Progenitor cell of endocrine pancreas (in vitro differentiated cells): ENCODE measurements at regions not wholly inside any gene's neighbourhood (a gene's known extent, or its start where the extent isn't known, plus 50 kb on each side); places are given as distances from the start of the nearest gene placed in this dataset.
"Not testable (repeated sequence)": the region's sequence is repeated elsewhere in the genome, so short reads cannot be mapped to it uniquely, and the experiment has no call there.

Experiments
- DNase-seq: peaks from one replicate; pipeline ENCODE4 v3.0.0; 2021; ENCODE audit warnings: low spot score; ENCODE audit not compliant: unreplicated experiment
- H3K27ac Mint-ChIP-seq: 2 replicates; pipeline ENCODE4 v1.8.0; 2021; ENCODE audit warnings: mild to moderate bottlenecking, moderate library complexity, mixed read lengths
- H3K27me3 Mint-ChIP-seq: 2 replicates; pipeline ENCODE4 v1.8.0; 2021; ENCODE audit warnings: mixed read lengths
- H3K36me3 Mint-ChIP-seq: 2 replicates; pipeline ENCODE4 v1.8.0; 2022; ENCODE audit warnings: mixed read lengths; ENCODE audit not compliant: insufficient read depth
- H3K4me1 Mint-ChIP-seq: 2 replicates; pipeline ENCODE4 v1.8.0; 2021; ENCODE audit warnings: low read depth, mixed read lengths
- H3K4me3 Mint-ChIP-seq: 2 replicates; pipeline ENCODE4 v1.8.0; 2021; ENCODE audit warnings: low read depth, mild to moderate bottlenecking, moderate library complexity, mixed read lengths
- H3K9me3 Mint-ChIP-seq: 2 replicates; pipeline ENCODE4 v1.8.0; 2021; ENCODE audit warnings: low read depth, mixed read lengths
- TF ChIP-seq, protein P1 (sequence below): fragments of 200-600 bp; sonication (generic); IDR thresholded peaks from one replicate; pipeline ENCODE4 v1.5.0; 2021; ENCODE audit warnings: antibody characterized with exemption, mild to moderate bottlenecking; ENCODE audit not compliant: unreplicated experiment

DNA sequence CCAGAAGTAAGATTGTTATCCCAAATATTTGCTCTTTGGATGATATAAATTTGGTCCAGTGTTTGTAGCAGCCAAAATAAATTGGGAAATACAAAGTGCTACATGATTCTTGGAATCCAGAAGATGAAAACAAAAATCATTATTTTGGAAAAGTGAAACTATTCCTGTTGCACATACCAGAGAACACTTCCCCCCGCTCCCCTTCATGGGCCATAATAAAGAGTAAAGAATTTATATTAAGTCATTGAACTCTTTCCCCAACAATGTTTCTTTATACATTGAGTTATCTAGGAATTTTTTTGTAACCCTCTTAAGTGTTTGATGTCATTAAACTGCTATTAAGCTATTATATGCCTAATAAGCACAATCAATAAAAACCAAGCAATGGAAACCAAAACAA lies 490.4 kb upstream of the HS3ST5 start:
- DNase-seq: no peak
- Mint-ChIP-seq H3K9me3 (no peaks in the 10 kb centered on the region), H3K36me3 (no peaks in the 10 kb centered on the region), H3K27ac (no peak overlapping the region), H3K4me3 (no peak overlapping the region), H3K27me3 (no peaks in the 10 kb centered on the region), H3K4me1 (peaks cover 6% of the 10 kb centered on the region)
- TF ChIP-seq, protein P1, sequence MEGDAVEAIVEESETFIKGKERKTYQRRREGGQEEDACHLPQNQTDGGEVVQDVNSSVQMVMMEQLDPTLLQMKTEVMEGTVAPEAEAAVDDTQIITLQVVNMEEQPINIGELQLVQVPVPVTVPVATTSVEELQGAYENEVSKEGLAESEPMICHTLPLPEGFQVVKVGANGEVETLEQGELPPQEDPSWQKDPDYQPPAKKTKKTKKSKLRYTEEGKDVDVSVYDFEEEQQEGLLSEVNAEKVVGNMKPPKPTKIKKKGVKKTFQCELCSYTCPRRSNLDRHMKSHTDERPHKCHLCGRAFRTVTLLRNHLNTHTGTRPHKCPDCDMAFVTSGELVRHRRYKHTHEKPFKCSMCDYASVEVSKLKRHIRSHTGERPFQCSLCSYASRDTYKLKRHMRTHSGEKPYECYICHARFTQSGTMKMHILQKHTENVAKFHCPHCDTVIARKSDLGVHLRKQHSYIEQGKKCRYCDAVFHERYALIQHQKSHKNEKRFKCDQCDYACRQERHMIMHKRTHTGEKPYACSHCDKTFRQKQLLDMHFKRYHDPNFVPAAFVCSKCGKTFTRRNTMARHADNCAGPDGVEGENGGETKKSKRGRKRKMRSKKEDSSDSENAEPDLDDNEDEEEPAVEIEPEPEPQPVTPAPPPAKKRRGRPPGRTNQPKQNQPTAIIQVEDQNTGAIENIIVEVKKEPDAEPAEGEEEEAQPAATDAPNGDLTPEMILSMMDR: no peak

GRCh38 chr6:114830515-114830914 lies 487.7 kb upstream of the HS3ST5 start:
- TF ChIP-seq, protein P1: no peak
- no peak for DNase-seq
- Mint-ChIP-seq H3K9me3 (no peaks in the 10 kb centered on the region), H3K36me3 (no peaks in the 10 kb centered on the region), H3K4me3 (no peak overlapping the region), H3K27ac (no peak overlapping the region), H3K27me3 (no peaks in the 10 kb centered on the region), H3K4me1 (peaks cover 11% of the 10 kb centered on the region)

- H3K9me3 Mint-ChIP-seq: no peaks in the 10 kb centered on the region
- no peak overlapping the region for H3K27ac Mint-ChIP-seq
- TF ChIP-seq, protein P1: no peak
- H3K4me1 Mint-ChIP-seq: peaks cover 6% of the 10 kb centered on the region
- H3K27me3 Mint-ChIP-seq: no peaks in the 10 kb centered on the region
- no peak overlapping the region for H3K4me3 Mint-ChIP-seq
- H3K36me3 Mint-ChIP-seq: no peaks in the 10 kb centered on the region
- no peak for DNase-seq
Measured at GRCh38 chr6:114827135-114827534, 484.3 kb upstream of the HS3ST5 start.

DNA sequence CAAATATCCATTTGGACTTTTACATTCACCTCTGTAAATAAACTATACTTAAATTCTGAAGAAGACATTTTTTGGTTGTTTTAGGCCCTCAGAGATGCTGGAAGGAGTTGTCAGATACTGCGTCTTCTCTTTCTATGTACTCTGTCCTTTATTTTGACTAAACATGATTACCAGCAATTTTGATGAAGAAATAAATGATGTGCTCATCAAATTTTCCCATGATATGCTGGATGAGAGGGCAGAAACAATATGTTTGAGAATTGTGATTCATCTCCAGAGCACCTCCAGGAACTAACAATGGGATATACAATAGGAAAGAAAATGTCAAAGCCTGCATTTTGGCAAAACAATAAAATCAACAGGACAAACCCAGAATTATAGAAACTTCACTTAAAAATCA lies 481.6 kb upstream of the HS3ST5 start:
- Mint-ChIP-seq H3K9me3 (no peaks in the 10 kb centered on the region), H3K27me3 (no peaks in the 10 kb centered on the region), H3K4me1 (peaks cover 6% of the 10 kb centered on the region), H3K4me3 (no peak overlapping the region), H3K36me3 (no peaks in the 10 kb centered on the region), H3K27ac (no peak overlapping the region)
- TF ChIP-seq, protein P1: no peak
- no peak for DNase-seq

GRCh38 chr6:114816678-114817077 lies 473.9 kb upstream of the HS3ST5 start:
- no peaks in the 10 kb centered on the region for H3K27me3 Mint-ChIP-seq
- H3K4me3 Mint-ChIP-seq: no peak overlapping the region
- TF ChIP-seq, protein P1: no peak
- H3K36me3 Mint-ChIP-seq: no peaks in the 10 kb centered on the region
- H3K9me3 Mint-ChIP-seq: peaks cover 7% of the 10 kb centered on the region
- H3K4me1 Mint-ChIP-seq: no peaks in the 10 kb centered on the region
- DNase-seq: no peak
- no peak overlapping the region for H3K27ac Mint-ChIP-seq

DNA sequence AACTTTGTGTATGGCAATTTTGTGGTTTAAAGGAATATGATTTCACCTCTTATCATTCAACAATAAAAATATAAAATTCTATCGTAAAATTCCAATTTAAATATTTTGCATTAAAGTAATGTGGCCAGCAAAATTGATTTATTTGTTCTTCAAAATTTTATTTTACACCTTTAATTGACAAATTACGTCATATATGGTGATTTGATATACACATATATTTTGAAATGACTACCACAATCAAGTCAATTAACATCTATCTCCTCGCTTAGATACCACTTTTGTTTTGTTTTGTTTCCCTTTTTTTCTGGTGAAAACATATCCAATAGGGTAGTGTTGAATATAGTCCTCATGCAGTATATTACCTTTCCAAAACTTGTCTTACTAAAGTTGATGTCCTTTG lies 467.6 kb upstream of the HS3ST5 start:
- DNase-seq: no peak
- Mint-ChIP-seq H3K9me3 (peaks cover 11% of the 10 kb centered on the region), H3K4me1 (no peaks in the 10 kb centered on the region), H3K4me3 (no peak overlapping the region), H3K27me3 (no peaks in the 10 kb centered on the region), H3K27ac (no peak overlapping the region), H3K36me3 (no peaks in the 10 kb centered on the region)
- TF ChIP-seq, protein P1: no peak

- H3K4me3 Mint-ChIP-seq, H3K4me1 Mint-ChIP-seq, H3K27ac Mint-ChIP-seq, H3K36me3 Mint-ChIP-seq, DNase-seq, H3K27me3 Mint-ChIP-seq: not testable (repeated sequence)
- H3K9me3 Mint-ChIP-seq: peaks cover 20% of the 10 kb centered on the region
Measured at GRCh38 chr6:114805426-114805825, 462.6 kb upstream of the HS3ST5 start.
